GM12865 (cell line): ENCODE measurements at regions not wholly inside any gene's neighbourhood (a gene's known extent, or its start where the extent isn't known, plus 50 kb on each side); places are given as distances from the start of the nearest gene placed in this dataset.

Source experiments
- DNase-seq: peaks from one replicate; pipeline ENCODE4 v3.0.0; 2010; ENCODE audit warnings: low read depth
- H3K4me3 ChIP-seq: 2 replicates; pipeline ENCODE4 v1.5.1; 2011; ENCODE audit warnings: mild to moderate bottlenecking, low read depth, low read length, control low read depth
- CTCF ChIP-seq: IDR thresholded peaks from 2 replicates; pipeline ENCODE4 v1.5.1; 2011; ENCODE audit warnings: low read length, control low read depth, low read depth, inconsistent platforms; ENCODE audit not compliant: insufficient read depth; ENCODE audit errors: missing control alignments

- TF ChIP-seq CTCF: no peak
- H3K4me3 ChIP-seq: no peak overlapping the region
- DNase-seq: peak; percentile 3
Observed at GRCh38 chr2:160628811-160629210, 135.2 kb upstream of the RBMS1 start.

DNA sequence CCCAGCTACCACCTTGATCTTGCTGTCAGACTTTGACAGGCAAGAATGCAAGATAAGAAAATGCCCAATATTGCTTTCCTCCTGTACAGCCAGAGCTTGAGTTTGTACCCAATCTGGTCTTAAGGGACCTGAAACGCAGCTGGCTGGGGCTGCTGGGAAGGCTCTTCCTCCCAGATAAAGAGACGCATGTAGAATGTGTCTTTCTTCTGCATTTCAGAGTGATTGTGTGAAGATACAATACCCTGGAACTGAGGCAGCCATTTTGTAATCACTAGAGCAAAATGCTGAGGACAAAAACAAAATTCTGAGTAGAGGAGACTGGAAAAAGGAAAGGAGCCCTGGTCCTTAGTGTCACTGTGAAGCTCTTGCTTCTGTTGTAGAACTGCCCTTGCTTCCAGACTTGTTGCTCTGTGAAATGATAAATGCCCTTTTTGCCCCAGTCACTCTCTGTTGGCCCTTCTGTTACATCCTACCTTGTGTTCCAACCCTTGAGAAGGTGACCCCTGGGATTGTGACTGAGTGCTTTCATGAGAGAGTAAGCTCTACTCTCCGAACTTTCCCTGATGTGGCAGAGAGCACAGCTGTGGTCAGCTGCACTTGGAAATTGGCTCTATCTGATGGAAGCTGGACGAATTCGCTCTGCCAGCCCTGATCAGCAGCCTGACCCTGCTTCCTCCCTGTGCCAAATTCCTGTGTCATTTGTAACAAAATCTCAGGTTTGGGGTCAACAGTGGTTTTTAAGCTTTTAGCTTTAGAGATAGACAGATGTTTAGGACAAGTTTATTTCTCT, 137.4 kb upstream of the RBMS1 start:
- TF ChIP-seq CTCF: no peak
- H3K4me3 ChIP-seq: no peak overlapping the region
- DNase-seq: no peak

DNA sequence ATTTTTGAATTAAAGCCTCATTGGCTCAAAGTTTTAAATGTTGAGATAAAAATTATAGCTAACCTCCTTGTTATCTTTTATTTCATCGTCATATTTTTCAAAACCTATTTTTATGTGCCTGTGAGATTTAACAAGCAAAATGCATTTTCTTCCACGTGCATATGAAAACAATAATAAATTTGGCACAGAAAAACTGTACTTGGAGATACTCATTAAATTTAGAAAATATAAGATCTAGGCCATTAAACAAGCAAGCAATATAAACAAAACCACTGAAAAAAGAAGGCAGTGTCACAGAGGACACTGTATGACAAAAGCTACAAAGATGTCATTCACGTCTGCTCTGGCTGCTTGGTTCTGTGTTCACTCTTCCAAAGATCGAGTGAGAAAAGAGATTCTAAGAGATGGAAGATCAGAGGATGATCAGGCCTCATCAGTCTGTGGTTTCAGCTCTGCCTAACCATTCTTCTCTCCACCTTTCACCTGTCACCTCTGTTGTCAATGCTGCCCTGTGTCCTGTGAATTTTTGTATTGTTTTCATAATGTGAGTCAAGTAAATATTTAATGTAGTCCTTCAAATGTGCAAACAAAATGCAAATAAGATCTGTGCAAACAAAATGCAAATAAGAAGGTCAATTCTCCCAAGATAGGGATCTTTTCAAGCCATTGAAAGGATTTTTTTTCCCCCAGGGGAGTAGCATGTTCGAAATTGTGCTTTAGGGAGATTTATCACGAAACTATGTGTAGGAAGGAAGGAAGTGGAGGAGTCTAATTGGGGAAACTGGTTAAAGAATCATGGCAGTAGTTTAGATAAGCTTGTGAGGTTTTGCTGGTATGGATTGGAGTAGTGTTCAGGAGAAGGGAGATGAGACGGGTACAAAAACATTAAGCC, 138.7 kb upstream of the RBMS1 start:
- DNase-seq: no peak
- no peak for TF ChIP-seq CTCF
- no peak overlapping the region for H3K4me3 ChIP-seq

- no peak overlapping the region for H3K4me3 ChIP-seq
- TF ChIP-seq CTCF: no peak
- no peak for DNase-seq
Observed at GRCh38 chr2:160634436-160634835, 140.8 kb upstream of the RBMS1 start.

DNA sequence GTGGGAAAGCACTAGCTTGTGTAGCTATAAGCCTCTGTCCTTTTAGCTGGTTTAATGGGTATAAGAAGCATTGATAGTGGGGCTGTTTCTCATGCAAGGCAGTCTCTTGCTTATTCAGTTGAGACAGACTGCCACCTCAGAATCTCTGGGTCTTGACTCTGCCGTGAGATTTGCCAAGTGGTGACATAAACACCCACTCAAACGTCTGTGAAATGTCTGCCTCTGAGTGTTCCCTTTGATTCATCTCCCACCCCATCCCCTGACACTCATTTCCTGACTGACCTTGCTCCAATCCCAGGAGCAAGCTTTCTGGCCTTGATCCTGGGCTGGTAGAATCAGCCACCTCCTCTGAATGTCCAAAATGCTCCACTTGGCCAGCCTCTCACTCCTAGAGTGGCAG, 141.9 kb upstream of the RBMS1 start:
- no peak for TF ChIP-seq CTCF
- DNase-seq: no peak
- no peak overlapping the region for H3K4me3 ChIP-seq

DNA sequence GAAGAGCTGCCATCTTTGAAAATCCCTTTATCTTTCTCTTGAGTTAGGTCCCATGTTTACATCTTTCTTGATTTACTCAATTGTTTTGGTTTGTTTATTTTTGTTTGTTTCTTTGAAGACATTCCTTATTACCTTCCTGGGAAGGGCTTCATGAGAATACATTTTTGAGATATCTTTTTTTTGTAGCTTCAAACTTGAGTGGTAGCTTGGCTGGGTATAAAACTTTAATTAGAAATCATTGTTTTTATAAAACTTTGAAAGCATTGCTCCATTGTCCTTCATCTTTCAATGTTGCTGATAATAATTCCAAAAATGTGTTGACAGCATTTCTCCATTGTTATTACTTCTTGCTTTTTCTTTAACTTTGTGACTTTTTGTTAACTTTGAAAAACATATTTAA, 145.9 kb upstream of the RBMS1 start:
- TF ChIP-seq CTCF: no peak
- DNase-seq: no peak
- H3K4me3 ChIP-seq: no peak overlapping the region
